ENCODE measurements at regions not wholly inside any gene's neighbourhood (a gene's known extent, or its start where the extent isn't known, plus 50 kb on each side); places are given as distances from the start of the nearest gene placed in this dataset.

GRCh38 chr13:22703601-22704209 is 477.1 kb upstream of the SGCG start:
- POLR2A ChIA-PET, result no interaction called here
- H3K79me2 ChIP-seq (ENCODE audit: insufficient read depth, low read length), result no peaks in the 10 kb centered on the region
- no peak overlapping the region for H3K4me3 ChIP-seq (replicated peaks in 1 of 2; ENCODE audit: low read depth in 1 of 2, low read length in 2 of 2)
- H3K27ac ChIP-seq (ENCODE audit: low read depth, low read length), result peak overlapping the region; percentile 40; the same call in 1 of the 2 replicates
- no peaks in the 10 kb centered on the region for H4K20me1 ChIP-seq (ENCODE audit: insufficient read depth)
- TF ChIP-seq POLR2A (IDR thresholded peaks at IDR 0.05; ENCODE audit: borderline replicate concordance, extremely low read depth, insufficient read depth, insufficient read length) (no peak), TCF7L2 (IDR thresholded peaks at IDR 0.05; ENCODE audit: borderline replicate concordance, extremely low read depth, insufficient read depth, insufficient read length) (no peak), ZBTB33 (IDR thresholded peaks at IDR 0.05; ENCODE audit: extremely low read depth, insufficient replicate concordance, low read length) (no peak), JUND (IDR thresholded peaks at IDR 0.05) (peak; percentile 22; the same call in 1 of the 2 replicates), FOSL1 (IDR thresholded peaks at IDR 0.05; ENCODE audit: low read depth) (0 out of 2 replicates have a peak, but pooled peaks have one; percentile 13), ZNF274 (IDR thresholded peaks at IDR 0.05; ENCODE audit: low read depth, low read length) (no peak), CBX3 (IDR thresholded peaks at IDR 0.05; ENCODE audit: low read depth) (no peak)
- RAD21 ChIA-PET (ENCODE audit: low non-redundant PET in 1 of 2, low total read pairs in 2 of 2, uncharacterized antibody in 2 of 2, unreplicated experiment in 2 of 2), result no interaction called here
- H3K9ac ChIP-seq (ENCODE audit: low read length), result no peak overlapping the region
- DNase-seq (ENCODE audit: low read depth, low spot score) (peak; percentile 40), ATAC-seq (peak; percentile 84)
- no peaks in the 10 kb centered on the region for H3K36me3 ChIP-seq (ENCODE audit: control insufficient read depth in 1 of 2, insufficient read depth in 2 of 2, low read length in 2 of 2)
- intact Hi-C loops (cut with micrococcal nuclease), result no loop called here
- H2AFZ ChIP-seq (ENCODE audit: low read depth, low read length, poor library complexity, severe bottlenecking), result peak overlapping the region; percentile 79
- BruUV-seq (replicated peaks), result no TSS peak
- H3K9me2 ChIP-seq (ENCODE audit: insufficient read depth), result no peaks in the 10 kb centered on the region
- H3K4me1 ChIP-seq (ENCODE audit: control insufficient read depth in 1 of 2, insufficient read depth in 2 of 2, low read length in 2 of 2), result peaks cover 12 to 15% of the 10 kb centered on the region in 2 experiments; a peak in 3 of 4 replicates
- no peaks in the 10 kb centered on the region for H3K9me3 ChIP-seq (ENCODE audit: control insufficient read depth in 1 of 2, insufficient read depth in 1 of 2, low read depth in 1 of 2, low read length in 2 of 2)
- CTCF ChIA-PET, result no interaction called here
- H3K27me3 ChIP-seq (ENCODE audit: insufficient read depth, low read length), result no peaks in the 10 kb centered on the region
- H3K4me2 ChIP-seq (ENCODE audit: low read length), result peak overlapping the region; percentile 40; the same call in 1 of the 2 replicates

- RAD21 ChIA-PET (ENCODE audit: low non-redundant PET in 1 of 2, low total read pairs in 2 of 2, uncharacterized antibody in 2 of 2, unreplicated experiment in 2 of 2), result no interaction called here
- no peaks in the 10 kb centered on the region for H3K9me2 ChIP-seq (ENCODE audit: insufficient read depth)
- no peak overlapping the region for H3K9ac ChIP-seq (ENCODE audit: low read length)
- no peak overlapping the region for H3K4me3 ChIP-seq (replicated peaks in 1 of 2; ENCODE audit: low read depth in 1 of 2, low read length in 2 of 2)
- no peaks in the 10 kb centered on the region for H4K20me1 ChIP-seq (ENCODE audit: insufficient read depth)
- CTCF ChIA-PET, result no interaction called here
- H3K36me3 ChIP-seq (ENCODE audit: control insufficient read depth in 1 of 2, insufficient read depth in 2 of 2, low read length in 2 of 2), result no peaks in the 10 kb centered on the region
- no peak for TF ChIP-seq SRF (IDR thresholded peaks at IDR 0.05; ENCODE audit: low read depth)
- TF ChIP-seq SP1 (IDR thresholded peaks at IDR 0.05; ENCODE audit: low read depth), result no peak
- DNase-seq (ENCODE audit: low read depth, low spot score), result no peak
- H3K27me3 ChIP-seq (ENCODE audit: insufficient read depth, low read length), result no peaks in the 10 kb centered on the region
- intact Hi-C loops (cut with micrococcal nuclease), result no loop called here
- no peak overlapping the region for H2AFZ ChIP-seq (ENCODE audit: low read depth, low read length, poor library complexity, severe bottlenecking)
- H3K9me3 ChIP-seq (ENCODE audit: control insufficient read depth in 1 of 2, insufficient read depth in 1 of 2, low read depth in 1 of 2, low read length in 2 of 2), result no peaks in the 10 kb centered on the region
- H3K79me2 ChIP-seq (ENCODE audit: insufficient read depth, low read length), result no peaks in the 10 kb centered on the region
- ATAC-seq, result no peak
- BruUV-seq (replicated peaks), result no TSS peak
- peaks cover 11 to 12% of the 10 kb centered on the region in 2 experiments; a peak in 3 of 4 replicates for H3K4me1 ChIP-seq (ENCODE audit: control insufficient read depth in 1 of 2, insufficient read depth in 2 of 2, low read length in 2 of 2)
- no peak overlapping the region for H3K4me2 ChIP-seq (ENCODE audit: low read length)
- no peak overlapping the region for H3K27ac ChIP-seq (ENCODE audit: low read depth, low read length)
- POLR2A ChIA-PET, result no interaction called here
These were observed 472.8 kb upstream of the SGCG start for GRCh38 chr13:22707946-22708345.

Measured in HCT116 (cell line).